Activated T-cell treated with anti-CD3 and anti-CD28 coated beads for 48 hours (primary cell): ENCODE measurements at regions not wholly inside any gene's neighbourhood (a gene's known extent, or its start where the extent isn't known, plus 50 kb on each side); places are given as distances from the start of the nearest gene placed in this dataset.

Experiments
- DNase-seq: peaks from one replicate; pipeline ENCODE4 v3.0.0-alpha.2; 2020; ENCODE audit warnings: low read depth

DNA sequence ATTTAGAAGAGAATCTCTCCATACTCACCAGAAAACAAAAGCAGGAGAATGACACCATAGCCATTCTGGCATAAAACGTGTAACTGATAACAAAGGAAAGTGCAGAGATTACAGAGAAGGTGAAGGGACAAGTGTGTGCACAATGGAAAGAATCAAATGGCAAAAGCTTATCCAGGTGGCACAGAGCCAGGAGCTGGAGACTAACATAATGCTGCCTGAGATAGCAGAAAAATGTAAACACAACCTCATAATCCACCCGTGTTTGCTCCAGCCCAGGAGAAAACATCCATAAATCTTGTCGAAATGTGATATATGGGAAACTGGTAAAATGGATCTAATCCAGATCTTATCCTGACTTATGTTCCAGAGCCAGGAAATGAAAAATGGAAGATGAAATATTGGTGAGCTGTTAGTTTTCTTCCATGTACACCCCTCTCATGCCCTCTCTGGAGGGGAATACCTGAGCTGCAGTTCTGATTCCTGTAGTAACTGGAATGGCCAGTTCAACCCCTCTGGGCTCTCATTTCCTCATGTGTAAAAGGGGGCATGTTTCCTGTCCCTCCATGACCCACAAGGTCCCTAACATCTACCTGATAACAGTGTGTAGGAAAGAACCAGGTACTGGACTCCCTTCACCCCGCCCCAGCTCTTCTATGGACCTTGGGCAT, 212.3 kb upstream of the DAPK1 start:
- DNase-seq, result no peak

DNA sequence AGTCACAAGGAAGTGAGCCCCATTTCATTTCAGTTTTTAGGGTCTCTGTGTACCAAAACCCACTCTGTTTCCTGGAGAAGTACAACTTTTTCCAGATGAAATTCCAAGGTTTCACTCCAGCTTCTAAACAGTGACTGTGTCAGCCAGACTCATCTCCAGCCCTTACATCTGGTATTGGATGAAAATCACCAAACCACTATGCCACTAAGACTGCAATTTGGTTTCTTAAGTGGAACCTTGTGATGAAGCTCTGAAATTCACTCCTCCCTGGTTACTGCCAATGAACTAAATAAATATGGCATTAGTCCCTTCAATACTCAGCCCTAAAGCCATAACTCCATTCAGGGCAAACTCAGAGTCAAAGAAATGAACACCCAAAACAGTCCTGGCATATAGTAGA, 211.2 kb upstream of the DAPK1 start:
- DNase-seq, result no peak

DNA sequence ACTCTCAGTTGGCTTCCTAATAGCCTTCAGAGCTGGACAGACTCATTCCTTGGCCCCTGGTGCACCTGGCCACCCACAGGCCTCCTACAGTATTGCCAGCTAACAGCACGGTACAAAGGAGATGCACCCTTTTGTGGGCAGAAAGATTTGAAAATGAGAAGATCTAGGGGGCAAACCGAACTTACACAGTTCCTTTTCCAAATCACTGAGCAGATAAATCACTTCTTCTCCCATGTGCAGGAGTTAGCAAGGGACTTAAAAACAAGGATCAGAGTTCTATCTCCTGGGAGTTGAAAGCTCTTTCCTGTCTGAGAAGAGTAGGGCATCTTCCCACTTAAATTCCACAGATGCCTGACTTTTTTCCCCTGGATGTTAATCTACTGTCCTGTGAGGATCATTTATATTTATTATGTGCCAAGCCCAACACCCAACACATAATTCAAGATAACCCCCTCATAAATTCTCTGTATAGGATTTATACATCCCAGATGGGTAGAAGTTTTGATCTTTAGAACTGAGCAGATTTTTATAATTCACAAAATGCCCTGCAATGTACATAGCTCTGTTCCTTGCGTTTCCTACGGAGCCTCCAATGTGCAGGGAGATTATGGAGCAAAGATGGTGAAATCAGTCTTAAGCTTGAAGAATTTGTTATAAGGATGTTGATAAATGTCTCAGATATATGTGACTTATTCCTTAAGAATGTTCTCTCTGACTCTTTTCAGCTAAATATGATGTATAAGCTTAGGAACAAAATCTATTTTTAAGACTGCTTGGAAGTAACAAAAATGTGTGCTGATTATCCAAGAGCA, 207.2 kb upstream of the DAPK1 start:
- DNase-seq, result no peak

DNA sequence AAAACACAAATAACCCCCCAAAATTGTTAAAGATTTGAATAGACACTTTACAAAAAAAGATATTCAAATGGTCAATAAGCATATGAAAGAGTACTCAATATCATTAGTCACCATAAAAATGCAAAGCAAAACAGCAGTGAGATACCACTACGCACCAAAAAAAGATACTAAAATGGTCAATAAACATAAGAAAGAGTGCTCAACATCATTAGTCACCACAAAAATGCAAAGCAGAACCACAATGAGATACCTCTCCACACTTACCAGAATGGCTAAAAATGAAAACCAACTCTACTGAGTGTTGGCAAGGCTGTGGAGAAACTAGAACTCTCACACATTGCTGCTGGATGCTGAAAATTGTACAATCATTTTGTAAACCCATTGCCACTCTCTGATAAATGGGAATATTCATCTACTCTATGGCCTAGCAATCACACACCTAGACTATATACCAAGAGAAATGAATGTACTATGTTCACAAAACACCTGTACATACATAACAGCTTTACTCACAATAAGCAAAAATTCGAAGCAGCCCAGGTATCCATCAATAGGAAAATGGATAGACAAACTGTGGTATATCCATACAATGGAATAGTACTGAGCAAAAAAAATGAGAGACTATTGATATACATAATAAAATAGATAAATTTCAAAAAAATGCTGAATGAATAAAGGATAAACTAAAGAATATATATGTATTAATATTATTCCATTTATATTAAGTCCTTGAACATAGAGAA, 205.0 kb upstream of the DAPK1 start:
- no peak for DNase-seq

DNA sequence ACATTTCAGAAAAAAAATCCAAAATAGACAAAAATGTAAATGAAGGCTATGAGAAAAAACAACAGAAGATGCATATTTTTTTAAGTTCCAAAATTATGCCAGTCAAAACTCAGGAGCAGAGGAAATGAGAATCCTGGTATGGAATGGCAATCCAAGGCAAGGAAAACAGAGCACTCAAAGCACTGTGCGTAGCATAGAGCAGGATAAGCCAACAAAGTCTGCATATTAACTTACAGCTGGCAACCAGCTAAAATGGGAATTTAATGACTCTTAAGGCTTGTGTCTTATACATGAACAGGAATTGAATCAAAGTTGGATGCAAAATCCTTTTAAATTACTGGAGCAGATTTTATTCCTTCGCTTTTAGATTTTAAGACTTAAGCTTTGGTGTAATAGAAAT, 203.5 kb upstream of the DAPK1 start:
- no peak for DNase-seq

DNA sequence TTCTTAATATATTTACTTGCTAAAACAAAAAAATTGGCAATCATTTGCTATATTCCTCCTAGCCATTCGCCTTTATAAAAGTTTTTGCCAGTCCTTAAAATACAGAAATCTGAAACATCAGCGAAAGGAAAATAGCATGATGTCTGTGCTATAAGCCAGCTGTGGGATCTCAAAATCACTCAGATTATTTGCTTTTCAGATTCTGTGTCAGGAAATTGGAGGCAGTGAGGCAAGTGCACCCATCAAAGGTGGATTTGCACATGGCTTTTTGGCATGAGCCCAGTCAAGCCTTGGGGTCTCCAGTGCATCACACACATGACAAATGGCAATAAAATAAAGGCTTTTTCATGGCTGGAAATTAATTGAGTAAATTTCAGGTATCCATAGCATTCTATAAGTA, 196.8 kb upstream of the DAPK1 start:
- DNase-seq, result no peak

DNA sequence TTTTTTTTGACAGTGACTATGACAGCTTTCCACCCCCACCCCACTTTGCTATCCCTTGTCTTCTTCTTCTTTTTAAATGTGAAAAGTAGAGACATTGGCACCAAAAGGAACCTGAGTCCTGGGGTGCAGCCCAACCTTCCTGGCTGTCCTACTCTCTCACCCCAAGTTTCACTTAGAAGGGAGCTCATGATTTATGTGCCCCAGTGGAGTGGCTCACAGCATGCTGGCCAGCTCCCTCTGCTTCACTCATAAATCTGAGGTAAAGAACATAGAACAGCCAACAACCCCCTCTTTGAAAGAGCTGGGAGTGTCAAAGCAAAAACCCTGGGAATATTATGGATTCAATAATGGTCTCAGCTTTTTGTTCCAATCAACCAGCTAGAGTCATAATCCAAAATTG, 196.3 kb upstream of the DAPK1 start:
- no peak for DNase-seq

DNA sequence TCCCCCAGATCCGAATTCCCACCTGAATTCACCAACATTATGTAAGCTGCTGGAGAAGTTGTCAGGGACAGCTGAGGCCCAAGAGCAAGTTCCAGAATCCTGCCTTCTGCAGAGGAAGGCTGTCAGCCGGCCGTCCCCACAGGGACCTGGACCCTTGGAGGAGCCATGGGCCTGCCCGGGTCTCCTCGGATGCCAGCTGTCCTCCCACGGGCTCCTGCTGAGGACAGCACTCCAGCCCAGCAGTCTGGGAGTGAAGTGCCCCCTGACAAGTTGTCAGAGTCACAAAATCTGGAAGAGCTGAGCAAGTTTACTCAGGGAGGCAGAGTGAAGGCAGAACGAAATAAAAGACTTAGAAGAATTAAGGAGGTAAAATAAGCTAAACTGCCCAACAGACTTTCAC, 192.5 kb upstream of the DAPK1 start:
- DNase-seq, result no peak

DNA sequence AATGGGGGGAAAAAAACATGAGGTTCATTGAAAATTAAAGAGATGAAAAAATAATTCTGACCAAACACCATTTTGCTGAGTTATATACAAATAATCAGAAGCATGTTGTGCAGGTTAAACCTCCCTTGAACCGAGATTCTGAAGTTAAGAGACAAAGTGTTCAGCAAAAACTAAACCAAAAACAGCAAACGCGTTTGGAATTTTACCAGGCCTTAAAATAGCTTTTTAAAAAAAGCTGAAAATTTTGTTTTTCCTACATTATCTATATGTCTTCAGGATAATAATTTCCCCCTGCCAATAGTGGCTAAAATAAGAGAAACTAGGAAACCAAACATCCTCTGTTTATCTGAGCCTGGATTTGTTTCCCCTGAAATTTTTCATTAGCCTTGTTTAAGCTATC, 191.7 kb upstream of the DAPK1 start:
- DNase-seq, result no peak

DNA sequence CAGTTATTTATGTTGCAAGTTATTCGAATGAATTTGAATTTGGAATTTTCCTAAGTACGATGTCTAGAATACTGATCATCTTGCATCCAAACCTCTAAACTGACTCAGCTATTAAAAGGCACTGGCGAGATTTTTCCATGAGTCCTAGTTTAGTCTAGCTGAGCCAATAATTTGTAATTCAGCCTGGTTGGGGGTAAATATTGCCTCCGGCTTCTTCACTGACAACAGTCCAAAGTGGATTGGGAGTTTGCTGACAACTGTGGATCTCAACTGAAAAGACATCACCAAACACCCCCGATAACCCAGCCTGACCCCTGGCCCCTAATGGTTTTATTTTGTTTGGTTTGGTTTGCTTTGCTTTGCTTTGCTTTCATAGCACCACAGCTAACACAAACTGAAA, 189.8 kb upstream of the DAPK1 start:
- no peak for DNase-seq

DNA sequence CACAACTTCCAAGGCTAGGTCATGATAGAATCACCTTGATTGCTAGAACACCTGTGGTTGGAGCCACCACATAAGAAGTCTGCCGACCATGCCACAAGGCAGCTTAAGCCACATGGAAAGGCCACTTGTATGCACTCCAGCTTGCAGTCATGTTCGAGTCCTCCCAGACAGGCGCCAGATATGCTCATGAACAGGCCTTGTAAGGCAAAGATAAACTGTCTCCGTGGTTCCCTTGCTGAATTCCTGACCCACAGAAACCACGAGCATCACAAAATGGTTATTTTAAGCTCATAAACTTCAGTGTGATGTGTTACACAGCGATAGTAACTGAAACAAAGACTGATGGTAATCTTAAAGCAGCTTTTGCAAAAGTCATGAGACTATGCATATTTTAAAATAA, 188.4 kb upstream of the DAPK1 start:
- DNase-seq, result no peak

DNA sequence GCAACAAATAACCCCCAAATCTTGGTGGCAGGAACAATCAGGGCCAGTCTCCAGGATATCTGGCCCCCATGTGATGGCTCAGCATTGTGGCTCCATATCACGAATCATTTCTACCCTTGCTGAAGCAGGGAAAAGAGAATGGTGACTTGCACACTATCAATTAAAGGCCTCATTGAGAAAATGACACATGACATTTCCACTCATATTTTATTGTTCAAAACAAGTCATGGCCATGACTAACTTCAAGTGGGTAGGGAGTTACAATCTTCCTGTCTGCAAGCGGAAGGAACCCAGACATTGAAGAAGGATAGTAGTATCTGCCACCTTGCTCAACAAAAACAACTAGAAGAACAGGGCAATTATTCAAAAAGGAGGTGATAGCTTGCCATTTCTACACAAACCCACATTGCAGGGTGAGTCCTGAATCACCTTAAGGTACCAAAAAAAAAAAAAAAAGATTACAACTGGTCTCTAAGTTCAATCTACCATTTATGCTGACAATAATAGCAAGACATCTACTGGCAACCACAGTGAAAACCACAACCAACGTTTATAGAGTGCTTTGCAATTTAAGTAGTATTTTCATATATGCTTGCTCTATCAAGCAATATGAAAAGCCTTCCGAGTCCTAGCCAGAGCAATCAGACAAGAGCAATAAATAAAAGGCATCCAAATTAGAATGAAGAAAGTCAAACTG, 186.7 kb upstream of the DAPK1 start:
- DNase-seq, result no peak

DNA sequence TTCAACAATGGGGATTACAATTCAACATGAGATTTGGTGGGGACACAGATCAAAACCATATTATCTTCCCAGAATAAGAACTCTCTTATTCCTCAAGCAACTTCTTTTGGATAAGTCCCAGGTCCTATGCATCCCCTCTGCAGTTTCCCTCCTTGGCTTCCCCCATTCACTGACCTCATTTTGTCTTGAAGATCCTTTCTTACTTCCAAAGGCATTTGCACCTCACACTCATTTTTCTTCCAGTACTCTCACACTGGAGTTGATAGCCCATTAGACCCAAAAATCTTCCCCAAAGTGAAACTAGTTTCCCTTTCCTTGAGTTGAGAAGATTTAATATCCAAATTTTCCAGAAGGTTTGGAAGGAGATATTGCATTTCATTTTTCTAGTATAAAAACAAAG, 178.0 kb upstream of the DAPK1 start:
- DNase-seq, result no peak

DNA sequence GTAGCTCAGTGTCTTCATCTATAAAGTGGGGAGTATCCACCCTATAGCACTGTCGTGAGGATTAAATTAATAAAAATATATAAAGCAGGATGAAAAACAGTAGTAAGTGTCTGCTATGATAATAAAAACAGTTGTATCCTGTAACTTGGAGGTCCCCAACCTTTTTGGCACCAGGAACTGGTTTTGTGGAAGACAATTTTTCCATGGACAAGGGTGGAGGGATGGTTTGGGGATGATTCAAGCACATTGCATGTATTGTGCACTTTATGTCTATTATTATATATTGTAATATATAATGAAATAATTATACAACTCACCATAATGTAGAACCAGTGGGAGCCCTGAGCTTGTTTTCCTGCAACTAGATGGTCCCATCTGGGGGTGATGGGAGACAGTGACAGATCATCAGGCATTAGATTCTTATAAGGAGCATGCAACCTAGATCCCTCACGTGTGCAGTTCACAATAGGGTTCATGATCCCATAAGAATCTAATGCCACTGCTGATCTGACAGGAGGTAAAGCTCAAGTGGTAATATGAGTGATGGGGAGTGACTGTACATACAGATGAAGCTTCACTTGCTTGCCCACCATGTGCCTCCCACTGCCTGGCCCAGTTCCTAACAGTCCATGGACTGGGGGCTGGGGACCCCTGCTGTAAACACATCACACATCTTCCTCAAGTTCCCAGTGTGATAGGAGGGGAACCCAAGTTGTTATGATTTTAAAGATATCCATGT, 177.4 kb upstream of the DAPK1 start:
- DNase-seq, result no peak

DNA sequence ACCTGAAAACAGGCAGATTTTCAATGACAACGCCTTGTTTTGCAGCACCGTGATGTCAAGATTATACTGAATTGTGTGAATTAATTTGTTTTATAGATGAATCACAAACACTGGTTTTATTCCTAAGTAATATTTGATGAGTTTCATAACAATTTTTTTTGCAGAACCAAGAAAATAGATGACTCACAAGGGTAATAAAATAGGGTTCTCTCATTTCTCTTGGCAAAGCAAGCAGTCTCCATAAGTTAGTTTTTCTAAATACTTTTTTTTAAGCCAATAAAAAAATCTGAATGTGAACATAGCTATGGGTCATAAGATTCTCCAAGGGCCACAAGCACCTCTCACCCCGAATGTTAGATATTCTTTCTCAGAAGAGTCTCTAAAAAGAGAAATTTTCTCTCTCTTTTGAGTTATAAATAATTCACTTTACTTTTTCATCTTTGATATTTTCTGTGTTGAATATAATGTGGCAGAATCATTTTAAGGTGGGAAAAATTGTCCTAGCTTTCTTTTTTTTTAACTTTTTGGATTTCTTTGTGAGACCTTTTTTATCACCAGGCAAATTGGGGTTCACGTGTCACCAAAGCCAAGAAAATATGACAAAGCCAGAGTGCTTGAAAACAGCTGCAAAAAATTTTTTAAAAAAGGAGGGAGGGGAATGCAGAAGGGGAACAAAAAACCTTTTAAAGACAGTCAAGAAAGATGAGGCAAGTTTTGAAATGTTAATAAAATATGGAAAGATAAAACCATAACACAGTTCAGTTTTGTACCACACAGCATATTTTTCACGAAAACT, 174.6 kb upstream of the DAPK1 start:
- no peak for DNase-seq

DNA sequence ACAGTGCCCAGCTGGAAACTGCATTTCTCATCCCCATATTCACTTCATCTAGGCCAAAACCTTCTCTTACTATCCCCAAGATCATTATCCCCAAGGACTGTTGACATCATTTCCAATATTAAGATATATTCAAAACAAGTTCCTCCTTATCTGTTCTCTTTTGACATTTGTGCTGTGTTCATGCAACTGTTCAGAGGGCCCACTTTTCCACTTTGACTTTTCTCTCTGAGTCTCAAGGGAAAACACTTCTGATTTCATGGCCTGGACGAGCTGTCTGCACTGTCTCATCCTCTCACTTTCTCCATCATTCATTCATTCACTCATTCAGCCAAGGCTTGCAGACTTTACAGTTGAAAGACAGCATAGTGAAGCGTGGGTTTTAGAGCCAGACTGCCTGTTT, 173.7 kb upstream of the DAPK1 start:
- DNase-seq, result no peak

DNA sequence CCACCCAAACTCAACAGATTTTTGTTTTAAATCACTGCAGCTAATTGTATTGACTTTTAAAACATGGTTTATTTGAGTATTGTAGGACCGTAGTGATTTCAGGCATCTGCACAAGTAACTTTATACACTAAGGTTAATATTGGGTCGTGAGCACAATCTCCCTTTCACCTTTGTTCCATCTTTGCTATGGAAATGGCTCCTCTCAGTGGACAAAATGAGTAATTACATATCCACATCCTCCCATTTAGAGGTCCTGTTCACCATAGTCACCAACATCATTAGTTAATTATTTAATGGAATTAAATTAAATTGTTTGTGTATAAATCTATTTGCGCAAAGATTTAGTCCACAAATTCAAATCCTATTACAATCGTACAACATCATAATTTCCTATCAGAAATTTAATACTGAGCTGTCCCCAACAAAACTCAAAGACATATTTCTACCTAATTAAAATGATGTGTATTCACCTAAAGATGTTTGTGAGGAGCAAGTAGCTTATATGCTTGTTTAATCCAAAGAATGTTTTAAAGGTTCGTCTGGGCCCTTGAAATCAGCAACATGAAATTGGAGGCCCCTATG, 173.0 kb upstream of the DAPK1 start:
- DNase-seq, result no peak

DNA sequence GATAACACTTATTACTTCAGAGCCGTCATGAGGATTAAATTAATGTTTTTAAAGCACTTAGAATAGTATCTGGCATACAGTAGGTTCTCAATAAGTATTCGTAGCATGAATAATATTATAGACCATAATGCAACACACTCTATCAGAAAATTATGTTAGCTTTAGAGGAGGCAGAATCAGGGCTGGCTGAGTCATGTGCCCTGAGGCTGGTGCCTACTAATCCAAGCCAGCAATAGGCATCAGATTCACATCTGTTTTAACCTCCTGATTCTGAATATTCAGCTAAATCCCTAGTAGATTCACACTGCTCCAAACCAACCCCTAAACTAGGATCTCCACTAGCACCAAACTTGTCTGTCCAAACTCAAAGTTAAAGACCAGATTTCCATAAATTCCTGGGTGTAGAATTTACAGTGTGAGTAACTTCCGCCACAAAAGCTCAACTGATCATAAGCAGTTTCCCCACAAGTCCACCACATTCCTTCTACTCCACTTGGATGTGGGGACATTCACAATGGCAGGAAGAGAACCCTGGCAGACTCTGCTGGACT, 170.0 kb upstream of the DAPK1 start:
- no peak for DNase-seq

DNA sequence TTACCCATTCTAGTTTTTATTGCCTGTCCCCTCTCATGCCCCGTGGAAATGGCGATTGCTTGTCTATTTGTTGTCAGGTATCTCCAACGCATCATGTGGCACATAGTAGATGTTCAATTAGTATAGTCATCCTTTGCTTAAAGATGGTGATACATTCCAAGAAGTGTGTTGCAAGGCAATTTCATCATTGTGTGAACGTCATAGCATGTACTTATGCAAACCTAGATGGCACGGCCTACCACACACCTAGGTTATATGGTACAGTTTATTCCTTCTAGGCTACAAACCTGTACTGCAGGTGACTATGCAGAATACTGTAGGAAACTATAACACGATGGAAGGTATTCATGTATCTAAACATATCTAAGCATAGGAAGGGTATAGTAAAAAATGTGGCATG, 163.9 kb upstream of the DAPK1 start:
- DNase-seq, result no peak

DNA sequence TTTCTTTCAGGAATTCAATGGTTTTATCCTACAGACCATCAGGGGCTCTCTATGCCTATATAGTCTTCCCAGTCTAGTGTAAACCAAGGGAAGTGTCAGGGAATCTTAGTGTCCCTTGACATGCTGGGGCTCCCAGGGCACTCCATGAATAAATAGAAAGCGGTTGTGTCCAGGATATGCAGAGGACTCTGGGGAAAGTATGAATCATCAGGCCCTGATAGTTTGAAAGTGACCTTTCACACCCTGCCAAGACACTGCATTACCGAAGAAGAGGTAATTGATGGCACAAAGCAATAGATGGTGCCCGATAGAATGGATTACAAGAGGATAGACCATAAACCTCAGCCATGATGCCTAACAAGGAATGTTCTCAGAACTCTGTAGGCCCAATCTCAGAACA, 163.3 kb upstream of the DAPK1 start:
- no peak for DNase-seq
